Astrocyte (in vitro differentiated cells and primary cell): ENCODE measurements at regions not wholly inside any gene's neighbourhood (a gene's known extent, or its start where the extent isn't known, plus 50 kb on each side); places are given as distances from the start of the nearest gene placed in this dataset.

ENCODE experiments used
- CTCF ChIP-seq: IDR thresholded peaks from 2 replicates; pipeline ENCODE4 v1.5.1; 2011; ENCODE audit warnings: low read depth, mild to moderate bottlenecking, inconsistent platforms, low read length, moderate library complexity; ENCODE audit not compliant: insufficient read depth
- EZH2 ChIP-seq: IDR thresholded peaks from 2 replicates; pipeline ENCODE4 v1.6.1; 2012; ENCODE audit warnings: mild to moderate bottlenecking, low read length, inconsistent platforms; ENCODE audit not compliant: insufficient read depth

DNA sequence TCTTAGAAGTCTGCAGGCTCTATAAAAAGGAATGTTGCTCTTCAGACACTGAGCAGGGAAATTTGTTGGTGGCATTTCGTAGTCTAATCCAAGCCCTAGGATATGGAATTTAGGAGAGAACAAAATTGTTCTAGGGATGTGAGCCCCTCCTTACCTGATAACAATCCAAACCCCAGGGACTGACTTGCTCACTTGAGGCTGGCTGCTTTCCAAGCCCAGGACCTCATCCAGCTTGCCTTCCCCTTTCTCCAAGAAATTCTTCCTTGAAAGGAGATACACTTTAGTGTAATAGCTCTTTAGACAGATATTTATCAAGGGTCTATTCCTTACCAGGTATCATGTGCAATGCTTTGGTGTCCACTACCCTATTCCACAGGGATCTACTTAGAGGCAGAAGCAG is 279.8 kb downstream of the C1D start:
- TF ChIP-seq EZH2, result no peak
- no peak for TF ChIP-seq CTCF
